Hepatocyte (in vitro differentiated cells): ENCODE measurements at regions not wholly inside any gene's neighbourhood (a gene's known extent, or its start where the extent isn't known, plus 50 kb on each side); places are given as distances from the start of the nearest gene placed in this dataset.

Source experiments
- DNase-seq: peaks from one replicate; pipeline ENCODE4 v3.0.0-alpha.2; 2016; ENCODE audit warnings: low spot score
- H2AFZ ChIP-seq: fragments of 200-600 bp; sonication (generic); 2 replicates; pipeline ENCODE4 v1.6.0; 2016; ENCODE audit warnings: antibody characterized with exemption, mild to moderate bottlenecking
- H3K27ac ChIP-seq: fragments of 200-600 bp; sonication (generic); 2 replicates; pipeline ENCODE4 v1.5.1; 2016; ENCODE audit warnings: mild to moderate bottlenecking
- H3K27me3 ChIP-seq: fragments of 200-600 bp; sonication (generic); 2 replicates; pipeline ENCODE4 v1.6.1; 2016
- H3K36me3 ChIP-seq: fragments of 200-600 bp; sonication (generic); replicated peaks from 2 replicates; pipeline ENCODE4 v1.5.1; 2016; ENCODE audit warnings: low read depth; ENCODE audit not compliant: insufficient read depth
- H3K4me1 ChIP-seq: fragments of 200-600 bp; sonication (generic); 2 replicates; pipeline ENCODE4 v1.5.1; 2016; ENCODE audit warnings: mild to moderate bottlenecking, moderate library complexity; ENCODE audit not compliant: insufficient read depth
- H3K4me2 ChIP-seq: fragments of 200-600 bp; sonication (generic); 2 replicates; pipeline ENCODE4 v1.6.0; 2016
- H3K4me3 ChIP-seq: fragments of 200-600 bp; sonication (generic); 2 replicates; pipeline ENCODE4 v1.5.1; 2016; ENCODE audit warnings: mild to moderate bottlenecking
- H3K79me2 ChIP-seq: fragments of 200-600 bp; sonication (generic); 2 replicates; pipeline ENCODE4 v1.6.0; 2017; ENCODE audit warnings: mild to moderate bottlenecking
- H3K9me2 ChIP-seq: fragments of 200-600 bp; sonication (generic); replicated peaks from 2 replicates; pipeline ENCODE4 v1.6.0; 2017; ENCODE audit warnings: mild to moderate bottlenecking; ENCODE audit not compliant: insufficient read depth
- H3K9me3 ChIP-seq: fragments of 200-600 bp; sonication (generic); 2 replicates; pipeline ENCODE4 v1.5.1; 2016; ENCODE audit warnings: low read depth, mild to moderate bottlenecking
- H4K20me1 ChIP-seq: fragments of 200-600 bp; sonication (generic); 2 replicates; pipeline ENCODE4 v1.6.0; 2016; ENCODE audit warnings: mild to moderate bottlenecking; ENCODE audit not compliant: insufficient read depth, poor library complexity, severe bottlenecking
- EZH2 ChIP-seq: fragments of 200-600 bp; sonication (generic); IDR thresholded peaks from 2 replicates; pipeline ENCODE4 v1.6.1; 2016; ENCODE audit warnings: antibody characterized with exemption, mild to moderate bottlenecking, borderline replicate concordance
- EZH2phosphoT487 ChIP-seq: fragments of 200-600 bp; sonication (generic); IDR thresholded peaks from one replicate; pipeline ENCODE4 v1.6.1; 2018; ENCODE audit warnings: antibody characterized with exemption, mild to moderate bottlenecking, low read depth, moderate library complexity; ENCODE audit not compliant: unreplicated experiment, severe bottlenecking
- WGBS: methylation state at CpG from one replicate; pipeline ENCODE4 v1.1.6; 2016; ENCODE audit warnings: low lambda C conversion rate; ENCODE audit errors: missing lambda C conversion rate; 5-methylcytosine and 5-hydroxymethylcytosine counted together
- TF ChIP-seq, protein P1 (sequence below): fragments of 200-600 bp; sonication (generic); IDR thresholded peaks from 2 replicates; pipeline ENCODE4 v1.5.1; 2016; ENCODE audit warnings: antibody characterized with exemption, mild to moderate bottlenecking; ENCODE audit not compliant: poor library complexity

DNA sequence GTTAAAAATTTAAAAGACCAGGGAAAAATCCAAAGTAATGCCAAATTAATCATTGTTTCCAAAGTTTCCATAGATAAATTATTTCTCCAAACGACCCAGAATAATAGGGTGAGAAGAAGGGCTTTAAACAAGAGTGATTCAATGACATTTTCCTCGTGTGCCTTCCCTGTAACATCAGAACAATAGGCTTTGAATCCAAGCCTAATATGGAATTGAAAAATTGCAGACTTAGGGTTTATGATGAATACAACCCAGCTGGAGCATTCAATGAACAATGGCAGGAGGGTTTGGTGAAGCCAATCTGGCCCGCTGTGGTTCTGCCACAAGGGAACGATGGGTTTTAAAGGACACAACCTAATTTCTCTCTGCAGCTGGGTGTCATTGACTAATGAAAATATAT, 94.2 kb downstream of the CBLL2 start:
- H3K79me2 ChIP-seq = no peaks in the 10 kb centered on the region
- H3K9me2 ChIP-seq = no peaks in the 10 kb centered on the region
- TF ChIP-seq EZH2 = no peak
- TF ChIP-seq EZH2phosphoT487 = no peak
- TF ChIP-seq, protein P1, sequence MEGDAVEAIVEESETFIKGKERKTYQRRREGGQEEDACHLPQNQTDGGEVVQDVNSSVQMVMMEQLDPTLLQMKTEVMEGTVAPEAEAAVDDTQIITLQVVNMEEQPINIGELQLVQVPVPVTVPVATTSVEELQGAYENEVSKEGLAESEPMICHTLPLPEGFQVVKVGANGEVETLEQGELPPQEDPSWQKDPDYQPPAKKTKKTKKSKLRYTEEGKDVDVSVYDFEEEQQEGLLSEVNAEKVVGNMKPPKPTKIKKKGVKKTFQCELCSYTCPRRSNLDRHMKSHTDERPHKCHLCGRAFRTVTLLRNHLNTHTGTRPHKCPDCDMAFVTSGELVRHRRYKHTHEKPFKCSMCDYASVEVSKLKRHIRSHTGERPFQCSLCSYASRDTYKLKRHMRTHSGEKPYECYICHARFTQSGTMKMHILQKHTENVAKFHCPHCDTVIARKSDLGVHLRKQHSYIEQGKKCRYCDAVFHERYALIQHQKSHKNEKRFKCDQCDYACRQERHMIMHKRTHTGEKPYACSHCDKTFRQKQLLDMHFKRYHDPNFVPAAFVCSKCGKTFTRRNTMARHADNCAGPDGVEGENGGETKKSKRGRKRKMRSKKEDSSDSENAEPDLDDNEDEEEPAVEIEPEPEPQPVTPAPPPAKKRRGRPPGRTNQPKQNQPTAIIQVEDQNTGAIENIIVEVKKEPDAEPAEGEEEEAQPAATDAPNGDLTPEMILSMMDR = no peak
- H3K27ac ChIP-seq = no peak overlapping the region
- H3K4me3 ChIP-seq = no peak overlapping the region
- H2AFZ ChIP-seq = no peak overlapping the region
- no peaks in the 10 kb centered on the region for H3K36me3 ChIP-seq
- no peaks in the 10 kb centered on the region for H3K4me1 ChIP-seq
- no peaks in the 10 kb centered on the region for H3K9me3 ChIP-seq
- WGBS = 62% methylated on average over 4 of the region's 4 CpGs
- H4K20me1 ChIP-seq = no peaks in the 10 kb centered on the region
- no peak for DNase-seq
- no peak overlapping the region for H3K4me2 ChIP-seq
- H3K27me3 ChIP-seq = no peaks in the 10 kb centered on the region

- Histone ChIP-seq H3K27me3 (no peaks in the 10 kb centered on the region), H3K4me3 (no peak overlapping the region), H3K4me1 (no peaks in the 10 kb centered on the region), H3K9me3 (no peaks in the 10 kb centered on the region), H3K9me2 (no peaks in the 10 kb centered on the region), H3K36me3 (no peaks in the 10 kb centered on the region), H2AFZ (no peak overlapping the region), H4K20me1 (no peaks in the 10 kb centered on the region), H3K79me2 (no peaks in the 10 kb centered on the region), H3K4me2 (no peak overlapping the region), H3K27ac (no peak overlapping the region)
- no peak for DNase-seq
- WGBS = 52% methylated on average over 3 of the region's 3 CpGs
- TF ChIP-seq EZH2phosphoT487 = no peak
Observed at GRCh38 chrX:22373094-22373493, 100.4 kb downstream of the CBLL2 start.

DNA sequence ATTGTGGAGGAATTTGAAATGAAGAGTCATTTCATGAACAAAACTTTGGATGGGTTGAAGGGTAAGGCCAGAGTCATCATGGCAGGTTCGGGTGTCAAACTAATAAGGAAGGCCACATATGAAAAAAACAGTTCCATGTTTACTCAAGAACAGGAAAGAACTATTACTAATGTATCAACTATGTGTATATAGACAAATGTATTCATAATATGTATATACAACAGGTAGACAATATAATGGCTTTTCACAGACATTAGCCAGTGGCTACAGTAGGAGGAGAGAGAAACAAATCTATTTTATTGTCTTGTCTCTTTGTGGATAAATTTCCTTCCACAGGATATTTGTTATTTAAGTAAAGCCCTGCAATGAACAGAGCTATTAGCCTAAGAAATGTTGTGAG, 101.1 kb downstream of the CBLL2 start:
- no peaks in the 10 kb centered on the region for H3K27me3 ChIP-seq
- no peaks in the 10 kb centered on the region for H3K9me3 ChIP-seq
- H3K4me2 ChIP-seq = no peak overlapping the region
- no peaks in the 10 kb centered on the region for H4K20me1 ChIP-seq
- no peak for DNase-seq
- H3K4me3 ChIP-seq = no peak overlapping the region
- H2AFZ ChIP-seq = no peak overlapping the region
- H3K9me2 ChIP-seq = no peaks in the 10 kb centered on the region
- no peak overlapping the region for H3K27ac ChIP-seq
- TF ChIP-seq EZH2phosphoT487 = no peak
- TF ChIP-seq, protein P1 = no peak
- TF ChIP-seq EZH2 = no peak
- 50% methylated on average over 1 of the region's 1 CpG for WGBS
- H3K36me3 ChIP-seq = no peaks in the 10 kb centered on the region
- H3K79me2 ChIP-seq = no peaks in the 10 kb centered on the region
- H3K4me1 ChIP-seq = no peaks in the 10 kb centered on the region

- Histone ChIP-seq H3K9me3 (no peaks in the 10 kb centered on the region), H3K4me1 (no peaks in the 10 kb centered on the region), H3K36me3 (no peaks in the 10 kb centered on the region), H3K27ac (no peak overlapping the region), H3K4me2 (no peak overlapping the region), H3K79me2 (no peaks in the 10 kb centered on the region), H2AFZ (no peak overlapping the region), H3K4me3 (no peak overlapping the region), H3K27me3 (no peaks in the 10 kb centered on the region), H3K9me2 (no peaks in the 10 kb centered on the region), H4K20me1 (no peaks in the 10 kb centered on the region)
- WGBS = 60% methylated on average over 2 of the region's 2 CpGs
- TF ChIP-seq, protein P1 = no peak
- TF ChIP-seq EZH2phosphoT487 = no peak
- no peak for TF ChIP-seq EZH2
- no peak for DNase-seq
Observed at GRCh38 chrX:22376369-22376768, 103.7 kb downstream of the CBLL2 start.
